ENCODE measurements at regions not wholly inside any gene's neighbourhood (a gene's known extent, or its start where the extent isn't known, plus 50 kb on each side); places are given as distances from the start of the nearest gene placed in this dataset.

- TF ChIP-seq TCF12 (IDR thresholded peaks at IDR 0.05; ENCODE audit: low read depth): no peak
- no peak for TF ChIP-seq FOXM1 (IDR thresholded peaks at IDR 0.05; ENCODE audit: borderline replicate concordance, low read depth)
- no peak for TF ChIP-seq EGR1 (IDR thresholded peaks at IDR 0.05)
- TF ChIP-seq TAF1 (IDR thresholded peaks at IDR 0.05; ENCODE audit: low read depth): no peak
- TF ChIP-seq RAD21 (IDR thresholded peaks at IDR 0.05; ENCODE audit: low read depth): no peak
- TF ChIP-seq TEAD4 (IDR thresholded peaks at IDR 0.05): no peak
- TF ChIP-seq, protein P1, sequence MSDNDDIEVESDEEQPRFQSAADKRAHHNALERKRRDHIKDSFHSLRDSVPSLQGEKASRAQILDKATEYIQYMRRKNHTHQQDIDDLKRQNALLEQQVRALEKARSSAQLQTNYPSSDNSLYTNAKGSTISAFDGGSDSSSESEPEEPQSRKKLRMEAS (IDR thresholded peaks at IDR 0.05): no peak
- no peak for TF ChIP-seq YY1 (IDR thresholded peaks at IDR 0.05; ENCODE audit: low read depth)
- no peak for TF ChIP-seq CREB1 (IDR thresholded peaks at IDR 0.05; ENCODE audit: low read depth)
- TF ChIP-seq USF1 (IDR thresholded peaks at IDR 0.05): no peak
Observed at GRCh38 chrX:116292183-116292582, 121.6 kb downstream of the AGTR2 start.

- TF ChIP-seq RAD21 (IDR thresholded peaks at IDR 0.05; ENCODE audit: low read depth): no peak
- TF ChIP-seq EP300 (IDR thresholded peaks at IDR 0.05; ENCODE audit: borderline replicate concordance): no peak
- no peak for TF ChIP-seq TCF12 (IDR thresholded peaks at IDR 0.05; ENCODE audit: low read depth)
- TF ChIP-seq TAF1 (IDR thresholded peaks at IDR 0.05; ENCODE audit: low read depth): no peak
- TF ChIP-seq FOXM1 (IDR thresholded peaks at IDR 0.05; ENCODE audit: borderline replicate concordance, low read depth): no peak
- TF ChIP-seq TEAD4 (IDR thresholded peaks at IDR 0.05): no peak
- no peak for TF ChIP-seq CREB1 (IDR thresholded peaks at IDR 0.05; ENCODE audit: low read depth)
- no peak for TF ChIP-seq EGR1 (IDR thresholded peaks at IDR 0.05)
- no peak for TF ChIP-seq NFIC (IDR thresholded peaks at IDR 0.05)
- no peak for TF ChIP-seq YY1 (IDR thresholded peaks at IDR 0.05; ENCODE audit: low read depth)
- TF ChIP-seq CEBPB (IDR thresholded peaks at IDR 0.05): no peak
Observed at GRCh38 chrX:116298956-116299355, 128.4 kb downstream of the AGTR2 start.

DNA sequence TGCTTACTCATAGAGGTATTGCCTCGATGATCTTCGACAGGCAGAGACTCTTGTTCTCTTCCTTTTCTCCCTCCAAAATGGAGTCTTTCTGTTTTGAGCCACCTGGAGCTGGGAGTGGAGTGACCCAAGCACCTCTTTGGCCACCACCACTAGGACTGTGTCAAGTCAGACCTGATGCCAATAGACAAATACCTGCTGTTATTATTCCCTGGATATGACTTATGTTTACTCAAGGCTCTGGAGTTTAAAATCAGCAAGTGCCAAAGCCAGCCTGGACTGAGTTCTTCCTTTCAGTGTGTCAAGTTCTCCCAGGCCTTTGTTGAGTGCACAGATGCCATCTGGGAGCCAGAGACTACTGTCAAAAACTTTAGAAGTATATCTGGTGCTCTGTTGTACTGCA is 130.2 kb upstream of the SLC6A14 start:
- TF ChIP-seq TEAD4 (IDR thresholded peaks at IDR 0.05): no peak
- no peak for TF ChIP-seq EGR1 (IDR thresholded peaks at IDR 0.05)
- no peak for TF ChIP-seq CREB1 (IDR thresholded peaks at IDR 0.05; ENCODE audit: low read depth)

GRCh38 chrX:116317409-116317808 is 119.0 kb upstream of the SLC6A14 start:
- TF ChIP-seq YY1 (IDR thresholded peaks at IDR 0.05; ENCODE audit: low read depth) (no peak), EP300 (IDR thresholded peaks at IDR 0.05; ENCODE audit: borderline replicate concordance) (no peak), USF1 (IDR thresholded peaks at IDR 0.05) (peak; percentile 38; the same call in 1 of the 2 replicates)

- TF ChIP-seq EGR1 (IDR thresholded peaks at IDR 0.05): no peak
- no peak for TF ChIP-seq REST (IDR thresholded peaks at IDR 0.05; ENCODE audit: low read depth)
- no peak for TF ChIP-seq YY1 (IDR thresholded peaks at IDR 0.05; ENCODE audit: low read depth)
- TF ChIP-seq FOXM1 (IDR thresholded peaks at IDR 0.05; ENCODE audit: borderline replicate concordance, low read depth): no peak
- TF ChIP-seq, protein P1 (IDR thresholded peaks at IDR 0.05): no peak
- no peak for TF ChIP-seq NFIC (IDR thresholded peaks at IDR 0.05)
- TF ChIP-seq TCF12 (IDR thresholded peaks at IDR 0.05; ENCODE audit: low read depth): no peak
- TF ChIP-seq TEAD4 (IDR thresholded peaks at IDR 0.05): no peak
- no peak for TF ChIP-seq RAD21 (IDR thresholded peaks at IDR 0.05; ENCODE audit: low read depth)
- no peak for TF ChIP-seq USF1 (IDR thresholded peaks at IDR 0.05)
- TF ChIP-seq EP300 (IDR thresholded peaks at IDR 0.05; ENCODE audit: borderline replicate concordance): no peak
- TF ChIP-seq CREB1 (IDR thresholded peaks at IDR 0.05; ENCODE audit: low read depth): no peak
- TF ChIP-seq CEBPB (IDR thresholded peaks at IDR 0.05): no peak
- no peak for TF ChIP-seq ZBTB7A (IDR thresholded peaks at IDR 0.05; ENCODE audit: low read depth)
Observed at GRCh38 chrX:116318672-116319071, 117.7 kb upstream of the SLC6A14 start.

- TF ChIP-seq EGR1 (IDR thresholded peaks at IDR 0.05) (no peak), ZBTB7A (IDR thresholded peaks at IDR 0.05; ENCODE audit: low read depth) (no peak), USF1 (IDR thresholded peaks at IDR 0.05) (no peak), FOXM1 (IDR thresholded peaks at IDR 0.05; ENCODE audit: borderline replicate concordance, low read depth) (no peak), CREB1 (IDR thresholded peaks at IDR 0.05; ENCODE audit: low read depth) (no peak), EP300 (IDR thresholded peaks at IDR 0.05; ENCODE audit: borderline replicate concordance) (no peak), CEBPB (IDR thresholded peaks at IDR 0.05) (no peak), TAF1 (IDR thresholded peaks at IDR 0.05; ENCODE audit: low read depth) (no peak), YY1 (IDR thresholded peaks at IDR 0.05; ENCODE audit: low read depth) (no peak), REST (IDR thresholded peaks at IDR 0.05; ENCODE audit: low read depth) (no peak), TCF12 (IDR thresholded peaks at IDR 0.05; ENCODE audit: low read depth) (no peak), RAD21 (IDR thresholded peaks at IDR 0.05; ENCODE audit: low read depth) (no peak), NFIC (IDR thresholded peaks at IDR 0.05) (no peak)
Observed at GRCh38 chrX:116321711-116322110, 114.7 kb upstream of the SLC6A14 start.

Data from Ishikawa (cell line).